Chondrocyte (in vitro differentiated cells): ENCODE measurements at regions not wholly inside any gene's neighbourhood (a gene's known extent, or its start where the extent isn't known, plus 50 kb on each side); places are given as distances from the start of the nearest gene placed in this dataset.

ENCODE experiments used
- DNase-seq: peaks from one replicate; pipeline ENCODE4 v3.0.0; 2021; ENCODE audit warnings: mixed read lengths, low spot score
- H3K27ac Mint-ChIP-seq: one replicate; pipeline ENCODE4 v1.8.0; 2021; ENCODE audit warnings: mild to moderate bottlenecking, moderate library complexity, mixed read lengths; ENCODE audit not compliant: unreplicated experiment
- H3K27me3 Mint-ChIP-seq: 2 replicates; pipeline ENCODE4 v1.8.0; 2021; ENCODE audit warnings: low read depth, mixed read lengths
- H3K36me3 Mint-ChIP-seq: 2 replicates; pipeline ENCODE4 v1.8.0; 2021; ENCODE audit warnings: low read depth, mixed read lengths
- H3K4me1 Mint-ChIP-seq: 2 replicates; pipeline ENCODE4 v1.8.0; 2021; ENCODE audit warnings: low read depth, mild to moderate bottlenecking, mixed read lengths
- H3K4me3 Mint-ChIP-seq: one replicate; pipeline ENCODE4 v1.8.0; 2021; ENCODE audit warnings: mild to moderate bottlenecking, moderate library complexity, mixed read lengths; ENCODE audit not compliant: unreplicated experiment
- H3K9me3 Mint-ChIP-seq: 2 replicates; pipeline ENCODE4 v1.8.0; 2021; ENCODE audit warnings: low read depth, mixed read lengths
- CTCF ChIP-seq: fragments of 200-600 bp; sonication (generic); IDR thresholded peaks from 2 replicates; pipeline ENCODE4 v1.5.0; 2021; ENCODE audit warnings: antibody characterized with exemption, mild to moderate bottlenecking, moderate library complexity

DNA sequence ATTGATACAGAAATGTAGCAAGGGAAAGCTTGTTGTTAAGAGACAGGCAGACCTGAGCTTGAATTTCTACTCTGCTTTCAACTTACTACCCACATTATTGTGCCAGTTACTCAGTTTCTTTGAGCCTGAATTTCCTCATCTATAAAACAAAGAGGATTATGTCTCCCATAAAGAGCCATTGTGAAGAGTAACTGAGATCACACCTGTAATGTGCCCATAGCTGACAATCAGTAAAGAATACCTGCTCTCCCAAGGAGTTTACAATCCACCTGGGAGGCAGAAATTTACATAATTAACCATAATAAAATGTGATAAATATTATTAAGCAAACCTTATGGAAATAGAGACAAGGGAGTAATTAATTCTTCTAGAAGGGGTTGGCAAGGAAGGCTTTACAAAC lies 204.9 kb downstream of the EPM2A start:
- Mint-ChIP-seq H3K27me3 (peaks cover 13% of the 10 kb centered on the region), H3K9me3 (peaks cover 8% of the 10 kb centered on the region), H3K4me3 (no peak overlapping the region), H3K27ac (no peak overlapping the region), H3K4me1 (no peaks in the 10 kb centered on the region), H3K36me3 (no peaks in the 10 kb centered on the region)
- no peak for DNase-seq
- TF ChIP-seq CTCF: no peak

DNA sequence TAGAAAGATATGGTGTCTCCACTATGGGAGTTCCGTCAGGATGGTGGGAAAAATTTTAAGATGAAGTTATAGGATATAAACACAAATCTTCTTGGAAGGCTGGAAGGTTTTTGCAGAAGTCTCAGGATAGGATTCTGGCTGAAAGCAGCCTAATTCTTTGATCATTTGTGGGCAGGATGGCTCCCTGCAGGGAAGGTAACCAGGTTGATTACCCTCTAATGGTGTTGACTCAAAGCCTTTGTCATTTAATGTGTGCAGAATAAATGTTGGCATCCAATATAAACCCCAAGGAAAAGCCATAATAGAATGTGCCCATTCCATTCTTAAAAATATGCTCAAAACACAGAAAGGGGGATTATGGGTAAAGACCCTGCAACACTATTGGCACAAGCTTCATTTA lies 204.3 kb downstream of the EPM2A start:
- no peak for DNase-seq

GRCh38 chr6:145531822-145532221 lies 203.5 kb downstream of the EPM2A start:
- DNase-seq: no peak
- TF ChIP-seq CTCF: no peak
- Mint-ChIP-seq H3K36me3 (no peaks in the 10 kb centered on the region), H3K9me3 (no peaks in the 10 kb centered on the region), H3K4me3 (no peak overlapping the region), H3K4me1 (no peaks in the 10 kb centered on the region), H3K27me3 (peaks cover 8% of the 10 kb centered on the region), H3K27ac (no peak overlapping the region)

More for the DNA sequence above, 204.3 kb downstream of the EPM2A start:
- Mint-ChIP-seq H3K27me3 (peaks cover 13% of the 10 kb centered on the region), H3K4me3 (no peak overlapping the region), H3K9me3 (peaks cover 5% of the 10 kb centered on the region), H3K27ac (no peak overlapping the region), H3K36me3 (no peaks in the 10 kb centered on the region), H3K4me1 (no peaks in the 10 kb centered on the region)
- TF ChIP-seq CTCF: no peak

DNA sequence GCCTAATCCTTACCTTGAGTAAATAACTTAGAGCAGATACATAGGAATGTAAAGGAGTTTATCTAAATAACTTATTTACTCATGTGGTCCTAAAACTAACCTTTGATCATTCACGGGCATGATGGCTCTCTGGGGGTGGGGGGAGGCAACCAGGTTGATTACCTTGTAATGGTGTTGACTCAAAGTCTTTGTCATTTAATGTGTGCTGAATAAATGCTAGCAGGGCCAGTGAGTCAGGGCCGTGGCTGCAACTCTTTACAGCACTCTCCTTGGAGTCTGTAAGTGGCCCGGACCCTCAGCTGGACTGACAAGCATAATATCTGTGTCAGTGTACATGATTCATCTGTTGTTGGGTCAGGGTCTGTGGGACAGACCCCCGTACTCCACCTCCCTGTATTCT lies 203.0 kb downstream of the EPM2A start:
- Mint-ChIP-seq H3K36me3 (no peaks in the 10 kb centered on the region), H3K27me3 (peaks cover 8% of the 10 kb centered on the region), H3K9me3 (no peaks in the 10 kb centered on the region)

GRCh38 chr6:145534989-145535388 lies 200.3 kb downstream of the EPM2A start:
- TF ChIP-seq CTCF: no peak
- H3K4me1 Mint-ChIP-seq: no peaks in the 10 kb centered on the region
- H3K4me3 Mint-ChIP-seq: no peak overlapping the region
- DNase-seq: no peak
- H3K27me3 Mint-ChIP-seq: peaks cover 8% of the 10 kb centered on the region
- no peak overlapping the region for H3K27ac Mint-ChIP-seq
- H3K36me3 Mint-ChIP-seq: no peaks in the 10 kb centered on the region
- H3K9me3 Mint-ChIP-seq: no peaks in the 10 kb centered on the region

More for the DNA sequence above, 203.0 kb downstream of the EPM2A start:
- no peak for DNase-seq
- H3K4me1 Mint-ChIP-seq: no peaks in the 10 kb centered on the region
- H3K4me3 Mint-ChIP-seq: no peak overlapping the region
- TF ChIP-seq CTCF: no peak
- no peak overlapping the region for H3K27ac Mint-ChIP-seq
